A673 (cell line): ENCODE measurements at regions not wholly inside any gene's neighbourhood (a gene's known extent, or its start where the extent isn't known, plus 50 kb on each side); places are given as distances from the start of the nearest gene placed in this dataset.

Experiments
- BruUV-seq: library from RNA; stranded (reverse); fragments of 400-500 nt; replicated peaks from 2 replicates; lab custom pipeline; 2021; lab: Mats Ljungman, UMichigan
- CTCF ChIA-PET: fragments of 300-600 bp; sonication (Branson Sonifier 250); formaldehyde crosslinking; loops from one replicate; lab custom pipeline; 2022; ENCODE audit warnings: antibody characterized with exemption; lab: Charles Lee
- POLR2A ChIA-PET: fragments of 300-600 bp; sonication (Branson Sonifier 250); formaldehyde crosslinking; loops from one replicate; lab custom pipeline; 2022; ENCODE audit warnings: antibody characterized with exemption; ENCODE audit not compliant: low non-redundant PET; lab: Charles Lee
- DNase-seq: peaks from one replicate; pipeline ENCODE4 v3.0.0-alpha.2; 2015; ENCODE audit warnings: low spot score
- H3K27ac ChIP-seq: fragments of 200-600 bp; sonication (generic); 2 replicates; pipeline ENCODE4 v1.5.1; 2016; ENCODE audit warnings: mixed run types, low read depth, mild to moderate bottlenecking, mixed read lengths, antibody characterized with exemption, low read length; ENCODE audit not compliant: poor library complexity, severe bottlenecking
- H3K27me3 ChIP-seq: fragments of 200-600 bp; sonication (generic); replicated peaks from 2 replicates; pipeline ENCODE4 v1.6.1; 2017; ENCODE audit warnings: mixed run types, low read depth, mild to moderate bottlenecking, mixed read lengths, antibody characterized with exemption, low read length; ENCODE audit not compliant: insufficient read depth, poor library complexity
- H3K36me3 ChIP-seq: fragments of 200-600 bp; sonication (generic); 2 replicates; pipeline ENCODE4 v1.6.1; 2016; ENCODE audit warnings: mixed run types, mild to moderate bottlenecking, mixed read lengths, antibody characterized with exemption, low read length; ENCODE audit not compliant: insufficient read depth, poor library complexity, severe bottlenecking
- H3K4me1 ChIP-seq: fragments of 200-600 bp; sonication (generic); 2 replicates; pipeline ENCODE4 v1.6.1; 2017; ENCODE audit warnings: mixed run types, mild to moderate bottlenecking, mixed read lengths, antibody characterized with exemption, low read length; ENCODE audit not compliant: insufficient read depth, poor library complexity, severe bottlenecking
- H3K4me3 ChIP-seq: fragments of 200-600 bp; sonication (generic); 2 replicates; pipeline ENCODE4 v1.5.1; 2016; ENCODE audit warnings: low read depth, mixed run types, mild to moderate bottlenecking, mixed read lengths, low read length; ENCODE audit not compliant: poor library complexity, severe bottlenecking
- H3K9me3 ChIP-seq: fragments of 200-600 bp; sonication (generic); 2 replicates; pipeline ENCODE4 v1.6.1; 2016; ENCODE audit warnings: mixed run types, low read depth, mild to moderate bottlenecking, mixed read lengths, antibody characterized with exemption, low read length; ENCODE audit not compliant: poor library complexity, severe bottlenecking
- CTCF ChIP-seq: fragments of 300-800, 200-600 bp; sonication (generic); conservative IDR thresholded peaks from 2 replicates; pipeline ENCODE4 v1.5.1; 2017; ENCODE audit warnings: low read depth, mild to moderate bottlenecking, antibody characterized with exemption, low read length, moderate library complexity, mixed read lengths
- EZH2 ChIP-seq: fragments of 200-600 bp; sonication (generic); IDR thresholded peaks from 2 replicates; pipeline ENCODE4 v1.6.1; 2017; ENCODE audit warnings: borderline replicate concordance, low read depth, mild to moderate bottlenecking, mixed read lengths, antibody characterized with exemption, low read length; ENCODE audit not compliant: poor library complexity, severe bottlenecking
- intact Hi-C: fragments of 100-400 bp; cut with micrococcal nuclease; formaldehyde crosslinking; loops from one replicate; pipeline ENCODE4 v1.10.0; 2022; ENCODE audit not compliant: unreplicated experiment

GRCh38 chr15:91717811-91718210 is 135.7 kb upstream of the SLCO3A1 start:
- Histone ChIP-seq H3K4me1 (no peaks in the 10 kb centered on the region), H3K27me3 (no peaks in the 10 kb centered on the region), H3K4me3 (no peak overlapping the region), H3K36me3 (no peaks in the 10 kb centered on the region), H3K9me3 (no peaks in the 10 kb centered on the region), H3K27ac (no peak overlapping the region)
- CTCF ChIA-PET = no interaction called here
- TF ChIP-seq CTCF = no peak
- TF ChIP-seq EZH2 = no peak
- no peak for DNase-seq
- intact Hi-C loops = no loop called here
- POLR2A ChIA-PET = no interaction called here
- no TSS peak for BruUV-seq

DNA sequence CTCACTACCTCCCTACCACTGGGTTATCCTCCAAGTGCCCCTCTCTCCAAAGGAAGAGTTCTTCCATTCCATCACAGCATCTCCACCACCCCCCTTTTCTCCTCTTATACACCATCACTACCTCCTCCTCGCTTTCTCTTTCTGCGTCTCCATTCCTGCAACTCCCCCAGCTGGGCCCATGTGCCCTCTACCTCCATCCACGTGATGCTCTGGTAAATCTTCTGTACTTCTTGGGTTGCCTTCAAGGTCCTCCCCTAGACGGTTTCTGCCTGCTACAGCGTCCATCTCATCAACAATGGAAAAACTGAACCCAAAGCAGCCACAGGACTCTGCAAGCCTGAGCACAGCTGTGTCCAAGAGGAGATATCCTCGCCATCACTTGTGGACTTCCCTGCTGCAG is 129.5 kb upstream of the SLCO3A1 start:
- intact Hi-C loops = no loop called here
- no peaks in the 10 kb centered on the region for H3K36me3 ChIP-seq
- ChIA-PET POLR2A (no interaction called here), CTCF (interaction anchor here (1.6 kb wide), 1 partner anchor 18 kb away, joined by 4 read pairs; no protein-coding TSS in a partner anchor)
- BruUV-seq = no TSS peak
- H3K27me3 ChIP-seq = no peaks in the 10 kb centered on the region
- TF ChIP-seq CTCF (no peak), EZH2 (no peak)
- no peak for DNase-seq
- no peak overlapping the region for H3K4me3 ChIP-seq
- H3K9me3 ChIP-seq = no peaks in the 10 kb centered on the region
- no peak overlapping the region for H3K27ac ChIP-seq
- H3K4me1 ChIP-seq = no peaks in the 10 kb centered on the region

GRCh38 chr15:91733661-91734060 is 119.8 kb upstream of the SLCO3A1 start:
- CTCF ChIA-PET = no interaction called here
- H3K4me1 ChIP-seq = no peaks in the 10 kb centered on the region
- no peaks in the 10 kb centered on the region for H3K27me3 ChIP-seq
- no peaks in the 10 kb centered on the region for H3K36me3 ChIP-seq
- H3K4me3 ChIP-seq = no peak overlapping the region
- BruUV-seq = no TSS peak
- TF ChIP-seq CTCF (no peak), EZH2 (no peak)
- no peak for DNase-seq
- POLR2A ChIA-PET = no interaction called here
- no peak overlapping the region for H3K27ac ChIP-seq
- intact Hi-C loops = no loop called here
- no peaks in the 10 kb centered on the region for H3K9me3 ChIP-seq
